Hindlimb muscle (tissue), 1 donor: ENCODE measurements at regions not wholly inside any gene's neighbourhood (a gene's known extent, or its start where the extent isn't known, plus 50 kb on each side); places are given as distances from the start of the nearest gene placed in this dataset.

ENCODE experiments used
- DNase-seq: peaks from one replicate; pipeline ENCODE4 v3.0.0-alpha.2; 2013

GRCh38 chr3:57009802-57010201, 50.7 kb upstream of the SPATA12 start:
- DNase-seq: no peak

- DNase-seq: no peak
These were observed 51.1 kb upstream of the SPATA12 start for GRCh38 chr3:57009367-57009766.

GRCh38 chr3:57007521-57008460, 52.7 kb upstream of the SPATA12 start:
- DNase-seq: peak; percentile 72

- no peak for DNase-seq
These were observed 53.5 kb upstream of the SPATA12 start for GRCh38 chr3:57006949-57007419.

- no peak for DNase-seq
These were observed 54.2 kb upstream of the SPATA12 start for GRCh38 chr3:57006179-57006657.

- no peak for DNase-seq
These were observed 56.2 kb upstream of the SPATA12 start for GRCh38 chr3:57004229-57004628.

- no peak for DNase-seq
These were observed 56.8 kb upstream of the SPATA12 start for GRCh38 chr3:57003676-57004075.

GRCh38 chr3:57001356-57001755, 59.1 kb upstream of the SPATA12 start:
- no peak for DNase-seq

GRCh38 chr3:57000012-57000411, 60.5 kb upstream of the SPATA12 start:
- DNase-seq: no peak

GRCh38 chr3:56999547-56999946, 60.9 kb upstream of the SPATA12 start:
- DNase-seq: no peak

- no peak for DNase-seq
These were observed 62.4 kb upstream of the SPATA12 start for GRCh38 chr3:56998076-56998529.

- DNase-seq: no peak
These were observed 62.8 kb upstream of the SPATA12 start for GRCh38 chr3:56997675-56998074.

- DNase-seq: no peak
These were observed 63.4 kb upstream of the SPATA12 start for GRCh38 chr3:56997041-56997440.

GRCh38 chr3:56994391-56994790, 66.1 kb upstream of the SPATA12 start:
- no peak for DNase-seq

GRCh38 chr3:56990641-56991015, 69.8 kb upstream of the SPATA12 start:
- DNase-seq: no peak

GRCh38 chr3:56989977-56990640, 70.4 kb upstream of the SPATA12 start:
- no peak for DNase-seq

GRCh38 chr3:56989169-56989976, 71.1 kb upstream of the SPATA12 start:
- DNase-seq: peak; percentile 71

- peak; percentile 89 for DNase-seq
These were observed 71.9 kb upstream of the SPATA12 start for GRCh38 chr3:56988458-56989168.

- DNase-seq: no peak
These were observed 73.1 kb upstream of the SPATA12 start for GRCh38 chr3:56987238-56987895.

- no peak for DNase-seq
These were observed 74.1 kb upstream of the SPATA12 start for GRCh38 chr3:56986347-56986746.

GRCh38 chr3:56985878-56986277, 74.6 kb upstream of the SPATA12 start:
- DNase-seq: no peak
